K562 (cell line): ENCODE measurements at regions not wholly inside any gene's neighbourhood (a gene's known extent, or its start where the extent isn't known, plus 50 kb on each side); places are given as distances from the start of the nearest gene placed in this dataset.

Experiments
- ATAC-seq: fragments of 200-7000 bp; cut with Tn5 transposase; 3 replicates; pipeline ENCODE4 v1.9.1; 2020; ENCODE audit warnings: moderate library complexity
- BruUV-seq: library from RNA; stranded (reverse); fragments of 400-500 nt; replicated peaks from 2 replicates; lab custom pipeline; 2021; lab: Mats Ljungman, UMichigan
- CTCF ChIA-PET: fragments of 300-600 bp; formaldehyde crosslinking; extraction: SDS; loops from one replicate; lab custom pipeline; 2021; ENCODE audit warnings: low intra/inter-chr PET ratio; lab: Yijun Ruan, JAX
- POLR2A ChIA-PET: fragments of 300-600, 350-650 bp; sonication (Branson Sonifier 250); formaldehyde crosslinking; extraction: SDS; loops from one replicate; lab custom pipeline; 2021; ENCODE audit warnings: antibody characterized with exemption, inconsistent platforms; lab: Yijun Ruan, JAX
- DNase-seq, 4 experiments: peaks; one replicate each; pipeline versions ENCODE4 v3.0.0 to v3.0.0-alpha.2; 2011 to 2018; ENCODE audit warnings: low spot score in 3 of 4, mixed read lengths in 3 of 4; ENCODE audit errors: extremely low read depth in 1 of 4
- FAIRE-seq: peaks from 2 replicates; lab custom pipeline; 2011; peaks lifted over from hg19 to GRCh38; lab: Jason Lieb, UNC
- H2AFZ ChIP-seq: 2 replicates; pipeline ENCODE4 v1.6.0; 2011; ENCODE audit warnings: low read depth, low read length, control low read depth, inconsistent platforms
- H3K27ac ChIP-seq: fragments of 200-600 bp; 3 replicates; pipeline ENCODE4 v1.8.0; 2011; ENCODE audit warnings: low read depth, mild to moderate bottlenecking, control low read depth, inconsistent platforms, low read length, moderate library complexity, mixed read lengths; ENCODE audit errors: extremely low read depth
- H3K27me3 ChIP-seq, 2 experiments: fragments of 300-600 bp in 1 of 2; 2 replicates in 1 of 2; 3 replicates in 1 of 2; pipeline versions ENCODE4 v1.6.0 to v1.8.0; 2011; ENCODE audit warnings: inconsistent platforms in 2 of 2, low read length in 2 of 2, mild to moderate bottlenecking in 1 of 2, mixed read lengths in 1 of 2, moderate library complexity in 1 of 2; ENCODE audit not compliant: control insufficient read depth in 2 of 2, insufficient read depth in 2 of 2
- H3K36me3 ChIP-seq: fragments of 300-600 bp; 3 replicates; pipeline ENCODE4 v1.8.0; 2011; ENCODE audit warnings: mild to moderate bottlenecking, low read length, inconsistent platforms; ENCODE audit not compliant: control insufficient read depth, insufficient read depth
- H3K4me1 ChIP-seq, 2 experiments: fragments of 200-600 bp in 1 of 2; replicated peaks in 1 of 2; 2 replicates in 1 of 2; 3 replicates in 1 of 2; pipeline versions ENCODE4 v1.5.1 to v1.8.0; 2011; ENCODE audit warnings: inconsistent platforms in 2 of 2, low read length in 2 of 2, mild to moderate bottlenecking in 1 of 2, mixed read lengths in 1 of 2, moderate library complexity in 1 of 2; ENCODE audit not compliant: control insufficient read depth in 2 of 2, insufficient read depth in 2 of 2
- H3K4me2 ChIP-seq: 2 replicates; pipeline ENCODE4 v1.6.1; 2011; ENCODE audit warnings: low read length, control low read depth, inconsistent platforms, mixed read lengths; ENCODE audit not compliant: insufficient read depth
- H3K4me3 ChIP-seq: fragments of 200-600 bp; sonication (generic), shearing (Covaris generic); 2 replicates; pipeline ENCODE4 v1.5.1; 2016; ENCODE audit warnings: control low read depth, inconsistent platforms
- H3K79me2 ChIP-seq: fragments of 200-600 bp; 3 replicates; pipeline ENCODE4 v1.8.0; 2011; ENCODE audit warnings: low read length, inconsistent platforms; ENCODE audit not compliant: control insufficient read depth, insufficient read depth
- H3K9ac ChIP-seq, 2 experiments: 2 replicates each; pipeline versions ENCODE4 v1.6.0 to v1.6.1; 2011; ENCODE audit warnings: low read depth in 2 of 2, low read length in 2 of 2, control low read depth in 1 of 2, inconsistent platforms in 1 of 2, mild to moderate bottlenecking in 1 of 2, mixed read lengths in 1 of 2; ENCODE audit not compliant: insufficient read depth in 1 of 2
- H3K9me1 ChIP-seq: one replicate; pipeline ENCODE4 v1.6.0; 2011; ENCODE audit warnings: inconsistent platforms, mild to moderate bottlenecking, low read length, moderate library complexity; ENCODE audit not compliant: control insufficient read depth, insufficient read depth
- H3K9me3 ChIP-seq: replicated peaks from 2 replicates; pipeline ENCODE4 v1.5.1; 2011; ENCODE audit warnings: low read depth, low read length, inconsistent platforms; ENCODE audit not compliant: control insufficient read depth, insufficient read depth
- H4K20me1 ChIP-seq: replicated peaks from 2 replicates; pipeline ENCODE4 v1.6.1; 2011; ENCODE audit warnings: low read length, inconsistent platforms, mixed read lengths; ENCODE audit not compliant: control insufficient read depth, insufficient read depth
- COPS2 ChIP-seq: fragments of 450-650 bp; conservative IDR thresholded peaks from 2 replicates; pipeline ENCODE4 v1.6.1; 2016; ENCODE audit warnings: mild to moderate bottlenecking, moderate library complexity
- CTBP1 ChIP-seq: fragments of 450-650 bp; IDR thresholded peaks from 2 replicates; pipeline ENCODE4 v1.6.1; 2016; ENCODE audit warnings: borderline replicate concordance
- EP300 ChIP-seq: IDR thresholded peaks from 2 replicates; pipeline ENCODE4 v1.6.1; 2012; ENCODE audit warnings: low read length, improper control_type of control experiment
- IFI16 ChIP-seq: fragments of 250-450 bp; sonication (Bioruptor Pico); IDR thresholded peaks from 2 replicates; pipeline ENCODE4 v2.1.2; 2022; ENCODE audit warnings: mild to moderate bottlenecking, inconsistent platforms
- MYBL2 ChIP-seq, 2 experiments: fragments of 450-650 bp in 1 of 2; sonication (generic) in 1 of 2; formaldehyde crosslinking in 1 of 2; IDR thresholded peaks; 2 replicates each; pipeline versions ENCODE4 v1.6.1 to v1.8.1; 2017 to 2022; ENCODE audit warnings: borderline replicate concordance in 1 of 2, inconsistent platforms in 1 of 2, low read depth in 1 of 2, mild to moderate bottlenecking in 1 of 2, missing genetic modification reagents in 1 of 2, moderate library complexity in 1 of 2
- WGBS: fragments of 100-300 bp; shearing (Covaris generic); methylation state at CpG from one replicate; pipeline ENCODE4 v1.1.6; 2016; ENCODE audit warnings: low coverage, mixed read lengths; ENCODE audit not compliant: insufficient coverage; ENCODE audit errors: missing lambda C conversion rate; 5-methylcytosine and 5-hydroxymethylcytosine counted together
- in situ Hi-C: fragments of 300-500 bp; cut with MboI; formaldehyde crosslinking; loops from 4 replicates; pipeline ENCODE4 v1.15.0; 2018; ENCODE audit warnings: inconsistent platforms, mixed read lengths
- intact Hi-C: fragments of 100-400 bp; cut with micrococcal nuclease; formaldehyde crosslinking; loops from 2 replicates; pipeline ENCODE4 v1.14.2; 2022
- TF ChIP-seq, protein P1 (sequence below), 3 experiments: fragments of 200-800 bp in 1 of 3; fragments of 250-450 bp in 1 of 3; fragments of 450-650 bp in 1 of 3; sonication (Bioruptor Pico) in 1 of 3; sonication (Bioruptor generic) in 1 of 3; formaldehyde crosslinking in 1 of 3; IDR thresholded peaks; 2 replicates each; pipeline versions ENCODE4 v1.6.1 to v1.8.0; 2016 to 2022; ENCODE audit warnings: mild to moderate bottlenecking in 2 of 3, missing genetic modification characterization in 2 of 3, missing compliant biosample characterization in 1 of 3, moderate library complexity in 1 of 3

DNA sequence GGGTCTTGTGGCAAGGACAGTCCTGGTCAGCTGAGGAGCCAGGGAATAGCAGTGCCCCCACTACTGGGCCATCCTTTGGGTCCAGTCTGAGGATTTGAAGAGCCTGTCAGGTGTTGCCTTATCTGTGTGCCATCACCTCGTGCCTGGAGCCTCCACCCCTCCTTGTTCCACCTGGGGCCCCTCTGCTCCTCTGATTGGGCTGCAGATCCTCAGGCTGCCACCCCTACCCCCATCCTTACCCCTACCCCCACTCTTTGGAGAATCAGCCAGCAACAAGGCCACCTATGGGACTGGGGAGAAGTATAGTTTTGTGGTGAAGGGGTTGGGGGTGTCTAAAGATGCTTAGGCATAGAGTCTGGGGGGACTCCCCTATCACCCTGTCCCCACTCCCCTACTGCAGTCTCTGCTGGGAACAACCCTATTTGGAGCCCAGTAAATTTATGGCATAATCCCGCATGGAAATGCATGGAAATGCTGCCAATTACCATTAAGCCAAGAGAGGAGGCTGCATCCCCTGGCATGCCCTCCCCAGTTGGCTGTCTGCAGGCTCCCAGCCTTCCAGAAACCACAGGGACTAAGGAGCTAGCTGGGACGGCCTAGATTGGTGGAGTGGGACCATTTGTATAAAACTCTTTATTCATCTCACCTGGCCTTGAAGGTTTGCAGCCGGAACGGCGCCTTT is 142.7 kb upstream of the CSF3R start:
- POLR2A ChIA-PET: no interaction called here
- Histone ChIP-seq H3K9ac (no peak overlapping the region), H3K79me2 (no peaks in the 10 kb centered on the region), H3K9me1 (no peaks in the 10 kb centered on the region), H3K4me1 (no peaks in the 10 kb centered on the region; a peak in 1 of 5 replicates), H3K36me3 (no peaks in the 10 kb centered on the region), H3K27me3 (peaks cover 16 to 39% of the 10 kb centered on the region in 2 experiments; a peak in 4 of 5 replicates), H3K27ac (no peak overlapping the region), H4K20me1 (peaks cover 6% of the 10 kb centered on the region; the same call in 1 of the 2 replicates), H2AFZ (no peak overlapping the region), H3K4me3 (no peak overlapping the region), H3K9me3 (no peaks in the 10 kb centered on the region), H3K4me2 (no peak overlapping the region)
- TF ChIP-seq COPS2 (no peak), CTBP1 (no peak), EP300 (no peak), IFI16 (no peak), MYBL2 (IDR thresholded peaks at IDR 0.05; ENCODE audit: low read depth) (no peak), MYBL2 (CRISPR knock-in tag; IDR thresholded peaks at IDR 0.05; ENCODE audit: borderline replicate concordance) (no peak)
- TF ChIP-seq, protein P1, sequence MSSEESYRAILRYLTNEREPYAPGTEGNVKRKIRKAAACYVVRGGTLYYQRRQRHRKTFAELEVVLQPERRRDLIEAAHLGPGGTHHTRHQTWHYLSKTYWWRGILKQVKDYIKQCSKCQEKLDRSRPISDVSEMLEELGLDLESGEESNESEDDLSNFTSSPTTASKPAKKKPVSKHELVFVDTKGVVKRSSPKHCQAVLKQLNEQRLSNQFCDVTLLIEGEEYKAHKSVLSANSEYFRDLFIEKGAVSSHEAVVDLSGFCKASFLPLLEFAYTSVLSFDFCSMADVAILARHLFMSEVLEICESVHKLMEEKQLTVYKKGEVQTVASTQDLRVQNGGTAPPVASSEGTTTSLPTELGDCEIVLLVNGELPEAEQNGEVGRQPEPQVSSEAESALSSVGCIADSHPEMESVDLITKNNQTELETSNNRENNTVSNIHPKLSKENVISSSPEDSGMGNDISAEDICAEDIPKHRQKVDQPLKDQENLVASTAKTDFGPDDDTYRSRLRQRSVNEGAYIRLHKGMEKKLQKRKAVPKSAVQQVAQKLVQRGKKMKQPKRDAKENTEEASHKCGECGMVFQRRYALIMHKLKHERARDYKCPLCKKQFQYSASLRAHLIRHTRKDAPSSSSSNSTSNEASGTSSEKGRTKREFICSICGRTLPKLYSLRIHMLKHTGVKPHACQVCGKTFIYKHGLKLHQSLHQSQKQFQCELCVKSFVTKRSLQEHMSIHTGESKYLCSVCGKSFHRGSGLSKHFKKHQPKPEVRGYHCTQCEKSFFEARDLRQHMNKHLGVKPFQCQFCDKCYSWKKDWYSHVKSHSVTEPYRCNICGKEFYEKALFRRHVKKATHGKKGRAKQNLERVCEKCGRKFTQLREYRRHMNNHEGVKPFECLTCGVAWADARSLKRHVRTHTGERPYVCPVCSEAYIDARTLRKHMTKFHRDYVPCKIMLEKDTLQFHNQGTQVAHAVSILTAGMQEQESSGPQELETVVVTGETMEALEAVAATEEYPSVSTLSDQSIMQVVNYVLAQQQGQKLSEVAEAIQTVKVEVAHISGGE (CRISPR knock-in tag; IDR thresholded peaks at IDR 0.05): no peak
- FAIRE-seq (no peak), ATAC-seq (no peak), DNase-seq (no peak)
- intact Hi-C loops: no loop called here
- WGBS: 0% methylated on average over 6 of the region's 6 CpGs
- BruUV-seq: no TSS peak
- CTCF ChIA-PET: no interaction called here
- in situ Hi-C loops: no loop called here
